ENCODE measurements at regions not wholly inside any gene's neighbourhood (a gene's known extent, or its start where the extent isn't known, plus 50 kb on each side); places are given as distances from the start of the nearest gene placed in this dataset.

DNA sequence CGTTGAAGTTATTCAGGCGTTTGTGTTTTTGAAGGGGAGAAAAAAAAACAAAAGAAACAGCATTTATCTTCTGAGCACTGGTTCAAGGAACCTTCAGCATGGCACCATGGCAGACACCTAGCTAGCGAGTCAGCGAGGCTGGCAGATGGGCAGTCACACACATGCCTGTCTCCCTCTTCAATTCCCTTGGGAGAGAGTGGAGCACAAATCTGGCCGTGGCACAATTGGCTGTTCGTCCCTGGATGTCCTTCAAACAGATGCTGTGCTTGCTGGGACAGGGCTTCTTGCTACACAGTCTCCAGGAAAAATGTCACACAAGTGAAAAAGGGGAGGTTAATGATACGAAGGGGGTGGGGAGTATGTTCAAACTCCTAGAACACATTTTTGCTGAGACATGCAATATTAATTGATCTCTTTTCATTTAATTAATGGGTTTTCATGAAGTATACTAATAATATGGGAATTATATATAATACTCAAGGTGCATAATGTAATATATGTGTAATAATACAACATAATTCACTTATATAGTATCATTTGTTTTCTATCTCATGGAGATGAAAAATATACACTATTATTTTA, 1674.5 kb upstream of the SLC10A2 start:
- H3K4me3 ChIP-seq (replicated peaks in 1 of 2; ENCODE audit: low read depth in 2 of 2, low read length in 2 of 2) = no peak overlapping the region
- TF ChIP-seq, protein P1, sequence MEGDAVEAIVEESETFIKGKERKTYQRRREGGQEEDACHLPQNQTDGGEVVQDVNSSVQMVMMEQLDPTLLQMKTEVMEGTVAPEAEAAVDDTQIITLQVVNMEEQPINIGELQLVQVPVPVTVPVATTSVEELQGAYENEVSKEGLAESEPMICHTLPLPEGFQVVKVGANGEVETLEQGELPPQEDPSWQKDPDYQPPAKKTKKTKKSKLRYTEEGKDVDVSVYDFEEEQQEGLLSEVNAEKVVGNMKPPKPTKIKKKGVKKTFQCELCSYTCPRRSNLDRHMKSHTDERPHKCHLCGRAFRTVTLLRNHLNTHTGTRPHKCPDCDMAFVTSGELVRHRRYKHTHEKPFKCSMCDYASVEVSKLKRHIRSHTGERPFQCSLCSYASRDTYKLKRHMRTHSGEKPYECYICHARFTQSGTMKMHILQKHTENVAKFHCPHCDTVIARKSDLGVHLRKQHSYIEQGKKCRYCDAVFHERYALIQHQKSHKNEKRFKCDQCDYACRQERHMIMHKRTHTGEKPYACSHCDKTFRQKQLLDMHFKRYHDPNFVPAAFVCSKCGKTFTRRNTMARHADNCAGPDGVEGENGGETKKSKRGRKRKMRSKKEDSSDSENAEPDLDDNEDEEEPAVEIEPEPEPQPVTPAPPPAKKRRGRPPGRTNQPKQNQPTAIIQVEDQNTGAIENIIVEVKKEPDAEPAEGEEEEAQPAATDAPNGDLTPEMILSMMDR (IDR thresholded peaks at IDR 0.05; ENCODE audit: low read depth, low read length) = no peak
- no peak for DNase-seq (ENCODE audit: low read depth in 2 of 2)

DNA sequence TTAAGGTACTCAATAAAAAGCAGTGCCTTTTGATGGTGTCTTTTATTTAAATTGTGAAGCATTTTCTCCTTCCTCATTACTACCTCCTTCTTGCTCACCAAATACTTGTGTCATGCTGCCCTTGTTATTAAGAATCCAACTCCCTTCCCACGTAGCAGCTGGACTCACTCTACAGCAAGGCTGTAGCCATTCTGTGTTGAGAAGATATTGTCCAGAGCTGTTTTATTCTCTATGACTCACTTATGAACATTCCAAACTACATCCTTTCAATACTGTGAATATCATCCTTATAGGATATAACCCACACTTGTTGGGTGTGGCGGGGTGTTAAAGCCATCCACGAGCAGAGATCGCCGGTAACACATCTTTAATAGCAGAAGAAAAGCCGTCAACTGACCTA, 1671.5 kb upstream of the SLC10A2 start:
- TF ChIP-seq, protein P1 (IDR thresholded peaks at IDR 0.05; ENCODE audit: low read depth, low read length) = no peak
- DNase-seq (ENCODE audit: low read depth in 2 of 2) = peak; percentile 1 to 3
- no peak overlapping the region for H3K4me3 ChIP-seq (replicated peaks in 1 of 2; ENCODE audit: low read depth in 2 of 2, low read length in 2 of 2)

DNA sequence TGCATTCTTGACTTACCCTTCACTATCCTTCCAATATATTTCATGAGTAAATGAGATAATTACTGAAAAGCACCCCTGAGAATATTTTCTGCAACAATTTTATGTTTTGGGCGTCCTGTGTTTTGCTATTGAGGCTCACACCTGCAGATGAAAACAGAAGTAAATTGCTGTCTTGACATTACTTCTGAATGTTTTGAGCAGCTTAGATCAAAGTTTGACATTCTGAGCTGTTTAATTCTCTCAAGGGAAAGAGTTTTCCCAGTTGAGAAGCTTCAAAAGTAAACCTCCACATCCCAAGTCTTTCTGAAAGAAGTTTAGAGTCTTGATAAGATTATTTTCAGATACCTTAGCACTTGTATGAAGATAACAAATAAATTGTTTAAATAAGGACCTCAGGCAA, 1667.2 kb upstream of the SLC10A2 start:
- H3K4me3 ChIP-seq (replicated peaks in 1 of 2; ENCODE audit: low read depth in 2 of 2, low read length in 2 of 2) = no peak overlapping the region
- TF ChIP-seq, protein P1 (IDR thresholded peaks at IDR 0.05; ENCODE audit: low read depth, low read length) = no peak
- DNase-seq (ENCODE audit: low read depth in 2 of 2) = no peak

DNA sequence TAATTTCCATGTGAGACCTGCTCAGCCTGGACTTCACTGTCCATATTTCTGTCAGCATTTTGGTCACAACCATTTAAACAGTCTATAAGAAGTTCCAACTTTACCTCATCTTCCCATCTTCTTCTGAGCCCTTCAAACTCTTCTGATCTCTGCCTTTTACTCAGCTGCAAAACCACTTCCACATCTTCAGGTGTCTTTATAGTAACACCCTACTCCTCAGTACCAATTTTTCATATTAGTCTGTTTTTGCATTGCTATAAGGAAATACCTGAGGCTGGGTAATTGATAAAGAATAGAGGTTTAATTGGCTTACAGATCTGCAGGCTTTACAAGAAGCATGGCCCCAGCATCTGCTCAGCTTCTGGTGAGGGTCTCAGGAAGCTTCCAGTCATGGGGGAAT, 1648.9 kb upstream of the SLC10A2 start:
- TF ChIP-seq, protein P1 (IDR thresholded peaks at IDR 0.05; ENCODE audit: low read depth, low read length) = no peak

DNA sequence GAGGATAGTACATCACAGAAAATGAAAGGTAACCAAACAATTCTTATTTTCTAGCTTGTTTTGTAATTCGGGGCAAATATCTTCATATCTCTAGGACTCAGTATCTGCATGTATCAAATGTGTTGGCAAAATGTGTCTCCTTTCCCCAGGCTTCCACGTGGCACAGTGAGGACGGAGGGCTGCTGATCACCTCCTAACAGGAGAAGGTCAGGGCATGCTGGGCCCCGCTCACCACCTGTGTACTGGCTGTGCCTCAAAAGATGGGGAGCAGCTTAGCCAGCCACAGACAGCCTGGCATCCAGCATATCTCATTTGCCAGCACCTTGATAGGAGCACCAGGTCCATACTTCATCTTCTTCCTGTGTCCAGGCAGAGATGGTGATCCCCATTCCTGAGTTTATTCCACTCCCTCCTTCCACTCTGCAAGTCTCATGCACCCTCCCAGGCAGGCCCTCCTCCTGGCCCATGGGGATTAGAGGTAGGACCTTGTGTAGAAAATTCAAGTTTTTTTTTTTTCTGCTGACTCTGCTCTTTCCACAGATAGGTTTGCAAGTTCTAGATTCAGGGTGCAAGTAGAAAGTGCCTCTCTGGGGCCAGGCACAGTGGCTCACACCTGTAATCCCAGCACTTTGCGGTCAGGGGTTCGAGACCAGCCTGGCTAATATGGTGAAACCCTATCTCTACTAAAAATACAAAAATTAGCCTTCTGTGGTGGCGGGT, 1639.0 kb upstream of the SLC10A2 start:
- TF ChIP-seq, protein P1 (IDR thresholded peaks at IDR 0.05; ENCODE audit: low read depth, low read length) = no peak
- DNase-seq (ENCODE audit: low read depth in 2 of 2) = no peak

More for the DNA sequence above, 1648.9 kb upstream of the SLC10A2 start:
- DNase-seq (ENCODE audit: low read depth in 2 of 2) = no peak
- H3K4me3 ChIP-seq (replicated peaks in 1 of 2; ENCODE audit: low read depth in 2 of 2, low read length in 2 of 2) = no peak overlapping the region

DNA sequence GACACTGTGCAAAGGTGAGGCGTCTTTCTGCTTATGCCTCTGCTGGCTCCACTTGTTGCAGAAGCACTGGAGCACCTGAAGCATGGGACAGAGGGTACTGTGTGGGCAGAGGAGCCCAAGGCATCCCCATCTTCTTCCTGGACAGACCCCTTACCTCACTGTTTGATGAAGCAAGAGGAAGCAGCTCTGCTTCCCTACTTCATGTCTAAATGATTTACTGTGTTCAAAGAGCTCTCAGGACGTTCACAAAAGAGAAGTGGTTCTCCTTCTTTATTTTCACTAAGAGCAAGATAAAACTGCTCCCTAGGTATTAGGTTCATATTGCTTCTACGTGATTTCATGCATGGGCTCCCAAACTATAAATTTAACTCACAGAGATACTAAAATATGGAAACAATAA, 1635.4 kb upstream of the SLC10A2 start:
- H3K4me3 ChIP-seq (replicated peaks in 1 of 2; ENCODE audit: low read depth in 2 of 2, low read length in 2 of 2) = no peak overlapping the region
- TF ChIP-seq, protein P1 (IDR thresholded peaks at IDR 0.05; ENCODE audit: low read depth, low read length) = no peak
- DNase-seq (ENCODE audit: low read depth in 2 of 2) = no peak

More for the DNA sequence above, 1639.0 kb upstream of the SLC10A2 start:
- no peak overlapping the region for H3K4me3 ChIP-seq (replicated peaks in 1 of 2; ENCODE audit: low read depth in 2 of 2, low read length in 2 of 2)
